Superior temporal gyrus (tissue), 1 donor: ENCODE measurements at regions not wholly inside any gene's neighbourhood (a gene's known extent, or its start where the extent isn't known, plus 50 kb on each side); places are given as distances from the start of the nearest gene placed in this dataset.

Source experiments
- DNase-seq: peaks from one replicate; pipeline ENCODE4 v3.0.0-alpha.2; 2016; ENCODE audit errors: extremely low spot score

DNA sequence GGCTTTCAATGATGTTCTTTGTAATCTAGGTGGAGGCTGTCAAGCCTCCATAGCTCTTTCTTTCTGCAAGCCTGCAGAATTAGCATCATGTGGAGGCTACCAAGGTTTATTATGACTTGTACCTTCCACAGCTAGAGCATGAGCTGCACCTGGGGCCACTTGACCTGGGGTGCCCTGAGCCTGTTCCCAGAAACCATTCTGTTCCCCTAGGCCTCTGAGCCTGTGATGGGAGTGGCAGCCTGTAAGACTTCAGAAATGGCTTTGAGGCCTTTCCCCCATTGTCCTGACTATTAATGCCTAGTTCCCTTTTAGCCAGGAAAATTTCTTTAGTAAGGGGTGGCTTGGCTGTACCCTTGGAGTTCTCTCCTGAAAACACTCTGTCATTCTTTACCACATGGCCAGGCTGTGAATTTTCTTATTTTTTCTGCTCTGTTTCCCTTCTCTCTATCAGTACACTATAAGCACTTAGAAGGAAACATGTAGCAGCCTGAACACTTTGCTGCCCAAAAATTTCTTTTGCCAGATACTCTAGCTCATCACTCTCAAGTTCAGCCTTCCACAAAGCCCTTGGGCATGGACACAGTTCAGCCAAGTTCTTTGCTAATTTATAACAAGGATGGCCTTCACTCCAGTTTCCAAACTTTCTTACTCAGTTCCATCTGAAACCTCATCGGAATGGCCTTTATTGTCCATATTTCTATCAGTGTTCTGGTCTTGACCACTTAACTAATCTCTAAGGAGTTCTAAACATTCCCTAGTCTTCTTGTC, 61.4 kb upstream of the NR3C1 start:
- DNase-seq = no peak

DNA sequence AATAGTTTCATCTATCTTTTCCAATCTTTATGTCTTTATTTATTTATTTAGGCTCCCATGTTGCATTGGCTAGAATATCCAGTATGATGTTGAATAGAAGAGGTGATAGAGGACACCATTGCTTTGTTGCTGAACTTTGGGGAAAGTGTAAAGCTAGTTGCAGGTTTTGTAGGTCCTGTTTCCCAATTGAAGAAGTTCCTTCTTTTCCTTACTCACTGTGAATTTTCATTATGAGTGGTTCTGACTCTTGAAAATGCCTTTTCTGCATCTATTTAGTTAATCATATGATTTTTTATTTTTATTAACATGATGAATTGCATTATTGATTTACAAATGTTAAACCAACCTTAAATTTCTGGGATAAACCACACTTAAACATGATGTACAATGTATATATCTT, 58.9 kb upstream of the NR3C1 start:
- DNase-seq = no peak

DNA sequence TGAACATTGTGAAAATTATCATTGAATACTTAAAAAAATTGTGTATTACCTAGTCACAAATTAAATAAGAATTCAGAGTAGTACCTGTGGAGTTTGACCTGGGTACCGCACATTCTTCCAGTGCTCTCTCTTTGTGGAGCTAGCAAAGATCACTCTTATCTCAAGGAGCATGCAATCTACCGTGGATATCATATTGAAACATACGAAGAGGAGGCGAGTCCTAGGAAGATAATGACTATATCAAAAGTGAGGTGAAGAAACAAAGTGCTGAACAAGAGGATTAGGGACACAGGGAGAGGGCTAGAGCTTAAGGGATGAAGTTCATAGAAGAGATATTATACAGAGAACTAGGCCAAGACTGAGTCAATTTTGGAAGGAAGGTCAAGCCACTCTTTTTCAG, 55.9 kb upstream of the NR3C1 start:
- DNase-seq = no peak

DNA sequence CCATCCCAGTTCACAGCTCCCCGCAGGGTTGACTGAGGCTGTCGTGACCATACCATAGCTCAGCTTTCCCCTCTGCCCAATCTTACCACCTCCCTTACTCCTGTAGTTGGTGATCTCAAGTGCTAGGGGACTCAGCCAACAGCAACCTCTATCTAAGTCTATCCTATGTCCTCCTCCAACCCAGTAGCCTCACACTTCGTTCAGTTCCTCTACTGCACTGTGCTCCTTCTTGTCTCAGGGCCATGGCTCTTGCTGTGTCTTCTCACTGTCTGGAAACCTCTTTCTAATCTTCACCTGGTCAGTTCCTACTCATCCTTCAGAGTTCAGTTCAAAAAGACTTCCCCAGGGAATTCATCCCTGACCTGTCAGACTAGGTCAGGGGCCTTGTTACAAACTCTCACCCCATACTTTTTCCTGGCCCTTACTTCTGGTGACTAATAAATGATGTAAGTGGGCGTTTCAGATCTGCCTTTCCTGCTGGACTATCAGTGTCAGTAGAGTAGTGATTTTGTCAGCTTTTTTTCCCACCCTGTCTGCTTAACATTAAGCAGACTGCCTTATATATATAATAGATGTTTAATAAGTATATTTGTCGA, 53.6 kb upstream of the NR3C1 start:
- DNase-seq = no peak

DNA sequence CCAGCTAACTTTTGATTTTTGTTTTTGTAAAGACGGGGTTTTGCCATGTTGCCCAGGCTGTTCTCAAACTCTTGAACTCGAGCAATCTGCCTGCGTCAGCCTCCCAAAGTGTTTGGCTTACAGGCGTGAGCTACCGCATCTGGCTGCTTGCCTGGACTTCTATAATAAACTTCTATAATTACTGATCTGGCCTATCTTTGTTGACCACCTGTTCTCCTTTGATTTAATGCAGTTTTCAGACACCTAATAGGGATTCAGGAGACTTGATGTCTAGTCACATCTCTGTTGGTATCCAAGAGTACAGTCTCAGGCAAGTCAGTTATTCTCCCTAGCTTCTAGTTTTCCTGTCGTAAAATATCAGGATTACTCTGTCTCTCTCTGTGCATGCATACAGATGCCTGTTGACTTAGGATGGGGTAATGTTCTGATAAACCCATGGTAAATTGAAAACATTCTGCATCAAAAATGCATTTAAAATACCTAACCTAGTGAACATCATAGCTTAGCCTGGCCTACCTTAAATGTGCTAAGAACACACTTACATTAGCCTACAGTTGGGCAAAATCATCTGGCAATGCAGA, 51.5 kb upstream of the NR3C1 start:
- DNase-seq = no peak

DNA sequence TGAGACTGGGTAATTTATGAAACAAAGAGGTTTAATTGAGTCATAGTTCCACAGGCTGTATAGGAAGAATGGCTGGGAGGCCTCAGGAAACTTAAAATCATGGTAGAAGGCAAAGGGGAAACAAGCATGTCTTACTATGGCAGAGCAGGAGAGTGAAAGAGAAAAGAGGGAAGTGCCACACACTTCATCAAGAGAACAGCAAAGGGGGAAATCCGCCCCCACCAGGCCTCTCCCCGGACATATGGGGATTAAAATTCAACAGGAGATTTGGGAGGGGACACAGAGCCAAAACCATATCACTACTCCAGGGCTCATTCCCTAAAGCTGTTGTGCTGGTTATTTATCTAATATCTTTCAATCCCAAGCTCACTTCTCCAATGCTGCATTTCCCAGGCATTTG, 50.2 kb upstream of the NR3C1 start:
- no peak for DNase-seq
